ENCODE measurements at regions not wholly inside any gene's neighbourhood (a gene's known extent, or its start where the extent isn't known, plus 50 kb on each side); places are given as distances from the start of the nearest gene placed in this dataset.

DNA sequence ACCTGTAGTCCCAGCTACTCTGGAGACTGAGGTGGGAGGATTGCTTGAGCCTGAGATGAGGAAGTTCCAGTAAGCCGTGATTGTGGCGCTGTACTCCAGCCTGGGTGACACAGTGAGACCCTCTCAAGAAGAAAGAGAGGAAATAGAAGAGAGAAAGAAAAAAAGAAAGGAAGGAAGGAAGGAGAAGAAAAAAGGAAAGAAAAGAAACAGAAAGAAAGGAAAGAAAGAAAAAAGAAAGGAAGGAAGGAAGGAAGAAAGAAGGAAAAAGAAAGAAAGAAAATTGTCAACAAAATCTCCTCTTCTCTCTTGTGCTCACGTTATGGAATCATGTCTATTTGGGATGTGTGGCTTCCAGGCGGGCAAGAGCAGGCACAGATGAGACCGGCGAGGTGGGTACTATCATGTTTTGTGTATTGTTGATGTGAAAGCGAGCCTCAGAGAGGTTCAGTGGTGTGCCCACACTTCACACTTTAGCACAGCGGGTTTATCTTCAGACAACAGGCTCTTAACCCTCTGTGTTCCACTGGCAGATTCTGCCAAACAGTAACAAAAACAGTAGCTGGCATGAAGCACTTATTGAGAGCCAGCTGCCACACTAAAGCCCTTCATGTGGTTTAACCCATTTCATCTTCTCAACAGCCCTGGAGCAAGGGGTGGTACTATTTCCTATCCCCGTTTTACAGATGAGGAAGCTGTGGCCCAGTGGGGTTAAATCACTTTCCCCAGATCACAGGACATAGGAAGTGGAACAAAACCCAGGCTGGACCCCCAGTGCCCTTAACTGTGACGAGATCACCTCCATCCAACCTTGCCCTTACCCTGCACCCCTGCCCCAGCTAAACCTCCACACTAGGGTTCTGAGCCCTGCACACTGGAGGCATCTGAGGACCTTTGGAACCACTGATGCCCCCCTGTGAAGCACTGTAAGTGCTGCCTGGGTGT, 94.7 kb upstream of the TARDBP start (continued):
- TF ChIP-seq, protein P1, sequence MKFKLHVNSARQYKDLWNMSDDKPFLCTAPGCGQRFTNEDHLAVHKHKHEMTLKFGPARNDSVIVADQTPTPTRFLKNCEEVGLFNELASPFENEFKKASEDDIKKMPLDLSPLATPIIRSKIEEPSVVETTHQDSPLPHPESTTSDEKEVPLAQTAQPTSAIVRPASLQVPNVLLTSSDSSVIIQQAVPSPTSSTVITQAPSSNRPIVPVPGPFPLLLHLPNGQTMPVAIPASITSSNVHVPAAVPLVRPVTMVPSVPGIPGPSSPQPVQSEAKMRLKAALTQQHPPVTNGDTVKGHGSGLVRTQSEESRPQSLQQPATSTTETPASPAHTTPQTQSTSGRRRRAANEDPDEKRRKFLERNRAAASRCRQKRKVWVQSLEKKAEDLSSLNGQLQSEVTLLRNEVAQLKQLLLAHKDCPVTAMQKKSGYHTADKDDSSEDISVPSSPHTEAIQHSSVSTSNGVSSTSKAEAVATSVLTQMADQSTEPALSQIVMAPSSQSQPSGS (IDR thresholded peaks at IDR 0.05; ENCODE audit: low read length), result no peak
- TF ChIP-seq POLR2AphosphoS5 (IDR thresholded peaks at IDR 0.05; ENCODE audit: low read depth, low read length) (no peak), BRCA1 (IDR thresholded peaks at IDR 0.05; ENCODE audit: low read depth, low read length) (no peak), RFX5 (IDR thresholded peaks at IDR 0.05; ENCODE audit: borderline replicate concordance, low read depth, low read length) (no peak), BACH1 (IDR thresholded peaks at IDR 0.05; ENCODE audit: low read length) (no peak)

All from H1 (cell line).